ENCODE measurements at regions not wholly inside any gene's neighbourhood (a gene's known extent, or its start where the extent isn't known, plus 50 kb on each side); places are given as distances from the start of the nearest gene placed in this dataset.

DNA sequence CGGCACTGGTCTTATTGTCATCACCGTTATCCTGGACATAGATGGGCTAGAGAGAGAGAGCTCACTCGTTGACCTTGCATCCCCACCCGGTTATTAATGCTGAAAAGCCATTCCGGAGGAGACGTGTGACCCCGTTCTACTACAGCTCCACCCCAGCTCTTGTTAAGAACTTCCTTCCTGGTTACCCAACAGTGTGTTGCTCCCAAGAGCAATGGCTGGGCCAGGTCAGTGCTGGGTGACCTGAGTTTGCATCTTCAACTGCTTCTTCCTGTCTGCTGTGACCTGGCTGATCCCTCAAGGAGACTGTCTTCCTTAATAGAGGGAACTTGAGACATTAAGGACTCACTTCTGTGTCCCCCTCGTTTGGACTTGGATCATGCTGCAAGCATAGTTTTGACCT lies 96.1 kb upstream of the SDK2 start:
- TF ChIP-seq, protein P1, sequence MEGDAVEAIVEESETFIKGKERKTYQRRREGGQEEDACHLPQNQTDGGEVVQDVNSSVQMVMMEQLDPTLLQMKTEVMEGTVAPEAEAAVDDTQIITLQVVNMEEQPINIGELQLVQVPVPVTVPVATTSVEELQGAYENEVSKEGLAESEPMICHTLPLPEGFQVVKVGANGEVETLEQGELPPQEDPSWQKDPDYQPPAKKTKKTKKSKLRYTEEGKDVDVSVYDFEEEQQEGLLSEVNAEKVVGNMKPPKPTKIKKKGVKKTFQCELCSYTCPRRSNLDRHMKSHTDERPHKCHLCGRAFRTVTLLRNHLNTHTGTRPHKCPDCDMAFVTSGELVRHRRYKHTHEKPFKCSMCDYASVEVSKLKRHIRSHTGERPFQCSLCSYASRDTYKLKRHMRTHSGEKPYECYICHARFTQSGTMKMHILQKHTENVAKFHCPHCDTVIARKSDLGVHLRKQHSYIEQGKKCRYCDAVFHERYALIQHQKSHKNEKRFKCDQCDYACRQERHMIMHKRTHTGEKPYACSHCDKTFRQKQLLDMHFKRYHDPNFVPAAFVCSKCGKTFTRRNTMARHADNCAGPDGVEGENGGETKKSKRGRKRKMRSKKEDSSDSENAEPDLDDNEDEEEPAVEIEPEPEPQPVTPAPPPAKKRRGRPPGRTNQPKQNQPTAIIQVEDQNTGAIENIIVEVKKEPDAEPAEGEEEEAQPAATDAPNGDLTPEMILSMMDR (IDR thresholded peaks at IDR 0.05), result no peak
- no peak for TF ChIP-seq EP300 (IDR thresholded peaks at IDR 0.05; ENCODE audit: low read depth)

Measured in transverse colon (tissue), 3 donors.